Tibial artery (tissue), 4 donors: ENCODE measurements at regions not wholly inside any gene's neighbourhood (a gene's known extent, or its start where the extent isn't known, plus 50 kb on each side); places are given as distances from the start of the nearest gene placed in this dataset.

Experiments
- DNase-seq, 2 donors: peaks; one replicate each; pipeline ENCODE4 v3.0.0-alpha.2; 2019
- H3K27ac ChIP-seq, 2 donors: fragments of 200-600 bp; sonication (generic) in 1 of 2; 1 replicate in 1 of 2; 2 replicates in 1 of 2; pipeline ENCODE4 v1.5.1; 2018 to 2019; ENCODE audit warnings: mild to moderate bottlenecking in 1 of 2
- H3K27me3 ChIP-seq, 2 donors: fragments of 200-600 bp; sonication (generic) in 1 of 2; one replicate each; pipeline versions ENCODE4 v1.5.1 to v1.6.0; 2016 to 2019
- H3K36me3 ChIP-seq, 3 donors: fragments of 200-600 bp; sonication (generic) in 2 of 3; one replicate each; pipeline ENCODE4 v1.5.1; 2016 to 2019; ENCODE audit warnings: mild to moderate bottlenecking in 2 of 3
- H3K4me1 ChIP-seq, 4 donors: fragments of 200-600 bp; sonication (generic) in 2 of 4; 1 replicate in 3 of 4; 2 replicates in 1 of 4; pipeline ENCODE4 v1.5.1; 2016 to 2019
- H3K4me3 ChIP-seq, 2 donors: fragments of 200-600 bp; sonication (generic) in 1 of 2; 1 replicate in 1 of 2; 2 replicates in 1 of 2; pipeline ENCODE4 v1.5.1; 2018 to 2019; ENCODE audit warnings: mild to moderate bottlenecking in 2 of 2
- H3K9me3 ChIP-seq, 3 donors: fragments of 200-600 bp; sonication (generic) in 1 of 3; one replicate each; pipeline ENCODE4 v1.5.1; 2016 to 2019
- CTCF ChIP-seq, 2 experiments: fragments of 200-600 bp in 1 of 2; fragments of 450-650 bp in 1 of 2; IDR thresholded peaks; one replicate each; pipeline ENCODE4 v1.5.1; 2017 to 2019; ENCODE audit warnings: antibody characterized with exemption in 2 of 2, mild to moderate bottlenecking in 1 of 2, moderate library complexity in 1 of 2
- intact Hi-C: fragments of 100-400 bp; cut with DNase I; formaldehyde crosslinking; loops from one replicate; pipeline ENCODE4 v1.15.0; 2023; ENCODE audit warnings: low total_unique reads

DNA sequence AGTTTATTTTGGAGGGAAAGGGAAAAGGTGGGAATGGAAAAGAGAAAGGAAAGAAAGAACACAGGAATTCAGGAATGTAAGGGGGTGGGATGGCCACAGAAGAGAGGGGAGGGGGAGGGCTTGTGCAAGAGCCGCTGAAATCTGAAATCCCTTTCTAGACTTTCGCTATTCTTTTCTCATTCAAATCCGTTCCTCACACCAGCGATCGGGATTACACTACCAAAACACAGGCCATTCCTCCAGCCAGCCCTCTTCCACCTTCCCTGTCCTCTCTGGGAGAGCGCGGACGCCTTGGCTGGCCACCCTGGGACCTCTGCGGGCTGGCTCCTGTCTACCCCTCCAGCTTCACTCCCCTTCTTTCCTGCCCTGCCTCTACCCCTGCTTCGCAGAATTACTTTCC is 102.3 kb downstream of the CDCA7 start:
- intact Hi-C loops, result no loop called here
- TF ChIP-seq CTCF (IDR thresholded peaks at IDR 0.05), result no peak
- Histone ChIP-seq H3K27ac (no peak overlapping the region), H3K36me3 (no peaks in the 10 kb centered on the region), H3K9me3 (no peaks in the 10 kb centered on the region), H3K27me3 (peaks cover 0 to 7% of the 10 kb centered on the region in 2 donors), H3K4me1 (no peaks in the 10 kb centered on the region), H3K4me3 (no peak overlapping the region)
- DNase-seq, result no peak

DNA sequence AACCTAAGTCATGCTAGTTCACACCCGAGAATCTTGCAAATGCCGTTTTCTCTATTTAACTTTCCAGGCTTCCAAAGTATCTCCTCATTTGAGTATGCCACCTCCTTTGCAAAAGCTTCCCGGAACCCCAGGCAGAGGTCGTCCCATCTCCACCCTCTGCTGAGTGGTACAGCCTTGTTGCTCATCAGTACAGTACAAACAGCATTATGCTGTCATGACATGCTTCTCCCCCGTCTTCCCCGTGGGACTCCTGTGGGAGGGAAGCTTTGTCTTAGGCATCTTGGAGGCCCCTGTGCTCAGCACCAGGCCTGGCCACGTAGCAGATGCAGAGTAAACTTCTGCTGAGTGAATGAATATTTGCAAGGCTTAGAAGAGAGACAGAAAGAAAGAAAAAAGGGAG is 102.7 kb downstream of the CDCA7 start:
- Histone ChIP-seq H3K4me3 (no peak overlapping the region), H3K9me3 (no peaks in the 10 kb centered on the region), H3K27ac (no peak overlapping the region), H3K27me3 (peaks cover 0 to 7% of the 10 kb centered on the region in 2 donors), H3K4me1 (no peaks in the 10 kb centered on the region), H3K36me3 (no peaks in the 10 kb centered on the region)
- no peak for DNase-seq
- intact Hi-C loops, result no loop called here
- no peak for TF ChIP-seq CTCF (IDR thresholded peaks at IDR 0.05)

DNA sequence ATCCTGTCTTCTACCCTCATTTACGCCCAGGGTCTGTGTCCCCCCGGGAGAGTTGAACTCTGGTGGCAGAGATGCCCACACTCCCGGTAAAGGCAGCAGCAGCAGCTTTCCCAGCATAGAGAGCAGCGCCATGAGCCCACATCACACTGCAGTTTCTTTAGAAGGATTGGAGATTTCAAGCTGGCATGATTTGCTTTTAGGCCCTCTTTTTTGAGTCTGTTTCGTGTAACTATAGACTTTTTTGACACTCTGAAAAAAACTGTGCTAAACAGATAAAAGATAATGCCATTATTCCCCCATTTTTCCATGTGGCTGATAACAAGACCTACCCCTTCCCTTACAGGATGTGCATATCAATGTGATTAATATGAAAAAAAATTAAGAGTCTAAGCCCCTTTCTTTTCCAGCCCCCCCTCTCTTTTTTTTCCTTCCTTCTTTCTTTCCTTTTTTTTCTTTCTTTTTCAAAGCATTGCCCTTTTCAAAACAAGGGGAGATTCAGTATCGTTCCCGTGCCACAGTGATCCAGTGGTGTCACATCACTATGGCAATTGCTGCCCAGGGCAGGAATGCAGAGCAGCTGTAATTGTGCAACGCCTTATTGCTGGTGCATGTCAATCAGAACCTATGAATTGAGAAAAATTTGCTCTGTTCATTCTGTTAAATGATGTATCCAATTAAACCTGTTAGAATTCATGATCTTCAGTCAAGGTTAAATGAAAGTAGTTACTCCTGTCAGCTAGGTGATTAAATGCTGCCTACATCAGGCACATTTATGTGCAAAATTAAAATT is 104.5 kb downstream of the CDCA7 start:
- TF ChIP-seq CTCF (IDR thresholded peaks at IDR 0.05), result no peak
- no peaks in the 10 kb centered on the region for H3K9me3 ChIP-seq
- no peak overlapping the region for H3K4me3 ChIP-seq
- no peak for DNase-seq
- no peaks in the 10 kb centered on the region for H3K4me1 ChIP-seq
- intact Hi-C loops, result no loop called here
- no peaks in the 10 kb centered on the region for H3K36me3 ChIP-seq
- H3K27ac ChIP-seq, result no peak overlapping the region
- H3K27me3 ChIP-seq, result peaks cover 0 to 4% of the 10 kb centered on the region in 2 donors

DNA sequence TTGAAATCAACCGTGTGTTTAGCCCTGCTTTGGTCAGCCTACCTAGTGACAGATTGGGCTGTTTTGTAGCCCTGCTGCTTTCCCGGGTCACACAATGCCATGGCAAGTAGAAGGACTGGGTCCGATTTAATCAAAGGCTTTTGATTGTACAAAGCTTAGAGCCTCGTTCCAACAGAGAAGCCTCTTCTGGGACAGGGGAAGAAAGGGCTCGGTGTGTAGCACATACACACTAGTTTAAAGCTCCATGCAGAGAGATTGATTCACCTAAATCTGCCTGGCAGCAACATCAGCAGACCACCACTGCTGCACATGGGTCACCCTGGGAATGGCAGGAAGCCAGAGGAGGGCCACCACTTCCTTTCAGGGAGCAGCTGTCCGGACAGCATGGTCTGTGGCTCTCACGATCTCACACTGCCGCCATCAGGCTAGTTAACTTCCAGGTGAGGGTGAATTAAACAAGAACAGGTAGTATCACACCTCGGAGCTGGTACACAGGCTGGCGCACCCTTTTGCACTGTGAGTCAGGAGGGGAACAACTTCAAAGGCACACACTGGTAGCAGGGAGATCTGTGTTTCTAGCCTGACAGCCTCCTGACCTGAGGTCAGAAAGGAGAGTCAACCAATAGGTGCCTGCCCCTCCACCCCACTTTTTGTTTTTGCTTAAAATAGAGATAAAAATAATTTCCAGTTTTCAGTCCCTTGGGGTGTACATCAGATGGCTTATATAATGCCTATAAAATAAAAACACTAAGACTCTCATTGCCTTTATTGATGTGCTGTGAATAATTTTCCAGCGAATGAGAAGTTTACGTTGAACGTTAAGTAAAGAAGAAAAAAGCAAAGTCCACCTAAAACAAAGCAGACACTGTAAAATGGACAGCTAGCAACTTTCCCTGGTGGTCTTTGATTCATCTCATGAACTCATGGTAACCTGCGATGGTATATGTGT is 108.5 kb downstream of the CDCA7 start:
- DNase-seq, result no peak
- no peaks in the 10 kb centered on the region for H3K9me3 ChIP-seq
- H3K36me3 ChIP-seq, result no peaks in the 10 kb centered on the region
- no peak for TF ChIP-seq CTCF (IDR thresholded peaks at IDR 0.05)
- H3K27me3 ChIP-seq, result no peaks in the 10 kb centered on the region
- no peak overlapping the region for H3K4me3 ChIP-seq
- H3K27ac ChIP-seq, result no peak overlapping the region
- H3K4me1 ChIP-seq, result no peaks in the 10 kb centered on the region
- intact Hi-C loops, result no loop called here

DNA sequence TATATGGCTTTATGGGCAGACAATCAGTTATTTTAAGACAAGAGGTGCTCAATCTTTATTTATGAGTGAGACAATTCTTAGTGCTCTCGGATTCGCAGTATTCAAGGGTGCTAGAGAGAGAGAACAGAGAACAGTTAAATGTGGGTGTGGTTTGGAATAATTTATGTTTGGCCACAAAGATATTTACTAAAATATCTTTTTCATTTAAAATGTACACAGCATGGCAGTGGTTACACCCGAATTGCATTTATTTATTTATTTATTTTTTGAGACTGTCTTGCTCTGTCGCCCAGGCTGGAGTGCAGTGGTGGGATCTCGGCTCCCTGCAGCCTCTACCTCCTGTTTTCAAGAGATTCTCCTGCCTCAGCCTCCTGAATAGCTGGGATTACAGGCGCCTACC is 109.2 kb downstream of the CDCA7 start:
- no peaks in the 10 kb centered on the region for H3K36me3 ChIP-seq
- H3K27ac ChIP-seq, result no peak overlapping the region
- no peaks in the 10 kb centered on the region for H3K4me1 ChIP-seq
- intact Hi-C loops, result no loop called here
- TF ChIP-seq CTCF (IDR thresholded peaks at IDR 0.05), result no peak
- H3K9me3 ChIP-seq, result no peaks in the 10 kb centered on the region
- DNase-seq, result no peak
- no peaks in the 10 kb centered on the region for H3K27me3 ChIP-seq
- H3K4me3 ChIP-seq, result no peak overlapping the region
